RWPE1 (cell line): ENCODE measurements at regions not wholly inside any gene's neighbourhood (a gene's known extent, or its start where the extent isn't known, plus 50 kb on each side); places are given as distances from the start of the nearest gene placed in this dataset.

ENCODE experiments used
- CTCF ChIA-PET: fragments of 350-600 bp; sonication (Branson Sonifier 250); formaldehyde crosslinking; extraction: SDS; loops from one replicate; lab custom pipeline; 2021; lab: Yijun Ruan, JAX
- POLR2A ChIA-PET: fragments of 400-600 bp; formaldehyde crosslinking; extraction: SDS; loops from one replicate; lab custom pipeline; 2020; ENCODE audit warnings: antibody characterized with exemption; ENCODE audit not compliant: low non-redundant PET; lab: Yijun Ruan, JAX
- DNase-seq: peaks from one replicate; pipeline ENCODE4 v3.0.0; 2012; ENCODE audit warnings: low spot score
- H3K27ac ChIP-seq: fragments of 450-650 bp; 2 replicates; pipeline ENCODE4 v1.5.1; 2017
- CTCF ChIP-seq: fragments of 450-650 bp; conservative IDR thresholded peaks from 2 replicates; pipeline ENCODE4 v1.5.1; 2017; ENCODE audit warnings: low read depth, mild to moderate bottlenecking

GRCh38 chr17:13973960-13974651 lies 95.2 kb upstream of the COX10 start:
- DNase-seq, result no peak
- CTCF ChIA-PET, result no interaction called here
- no peak for TF ChIP-seq CTCF
- POLR2A ChIA-PET, result no interaction called here
- no peak overlapping the region for H3K27ac ChIP-seq

GRCh38 chr17:13977837-13978236 lies 91.5 kb upstream of the COX10 start:
- TF ChIP-seq CTCF, result no peak
- CTCF ChIA-PET, result no interaction called here
- POLR2A ChIA-PET, result no interaction called here
- H3K27ac ChIP-seq, result no peak overlapping the region
- DNase-seq, result no peak

GRCh38 chr17:13978478-13978877 lies 90.8 kb upstream of the COX10 start:
- ChIA-PET POLR2A (no interaction called here), CTCF (no interaction called here)
- no peak overlapping the region for H3K27ac ChIP-seq
- DNase-seq, result no peak
- TF ChIP-seq CTCF, result no peak

- POLR2A ChIA-PET, result no interaction called here
- no peak overlapping the region for H3K27ac ChIP-seq
- TF ChIP-seq CTCF, result no peak
- DNase-seq, result no peak
- CTCF ChIA-PET, result no interaction called here
Measured at GRCh38 chr17:13981881-13982280, 87.4 kb upstream of the COX10 start.

- no peak overlapping the region for H3K27ac ChIP-seq
- ChIA-PET CTCF (no interaction called here), POLR2A (no interaction called here)
- no peak for TF ChIP-seq CTCF
- DNase-seq, result no peak
Measured at GRCh38 chr17:13984956-13985355, 84.3 kb upstream of the COX10 start.

GRCh38 chr17:13986855-13987254 lies 82.4 kb upstream of the COX10 start:
- TF ChIP-seq CTCF, result no peak
- CTCF ChIA-PET, result no interaction called here
- no peak for DNase-seq
- no peak overlapping the region for H3K27ac ChIP-seq
- POLR2A ChIA-PET, result no interaction called here
